ENCODE measurements at regions not wholly inside any gene's neighbourhood (a gene's known extent, or its start where the extent isn't known, plus 50 kb on each side); places are given as distances from the start of the nearest gene placed in this dataset.
"Not testable (repeated sequence)": the region's sequence is repeated elsewhere in the genome, so short reads cannot be mapped to it uniquely, and the experiment has no call there.

DNA sequence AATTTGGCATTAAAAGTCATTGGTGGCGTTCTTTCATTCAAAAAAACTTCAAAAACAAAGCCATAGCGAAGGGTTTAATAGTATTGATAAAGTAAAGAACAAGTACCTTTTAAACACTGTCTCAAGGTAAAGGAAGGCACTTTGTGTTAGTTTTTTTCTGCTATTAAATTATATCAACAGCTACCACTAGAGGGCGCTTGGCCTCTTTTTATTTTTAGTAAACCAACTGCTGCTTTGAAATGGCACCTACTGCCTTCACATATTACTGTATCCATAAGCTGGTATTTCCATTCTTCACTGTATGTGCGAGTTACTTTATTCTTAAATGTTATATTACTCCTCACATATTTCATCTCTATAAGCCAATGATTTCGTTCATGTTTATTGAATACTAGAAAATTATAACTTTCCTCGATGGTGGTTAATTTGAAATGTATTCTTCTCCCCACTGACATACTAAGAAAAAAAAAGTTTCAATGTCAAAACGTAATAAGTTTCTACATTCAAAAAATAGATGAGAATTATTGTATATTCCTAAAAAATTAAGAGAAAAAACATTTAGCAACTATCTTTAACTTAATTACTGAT is 125.7 kb upstream of the CXADR start:
- peak; percentile 90 for FAIRE-seq

DNA sequence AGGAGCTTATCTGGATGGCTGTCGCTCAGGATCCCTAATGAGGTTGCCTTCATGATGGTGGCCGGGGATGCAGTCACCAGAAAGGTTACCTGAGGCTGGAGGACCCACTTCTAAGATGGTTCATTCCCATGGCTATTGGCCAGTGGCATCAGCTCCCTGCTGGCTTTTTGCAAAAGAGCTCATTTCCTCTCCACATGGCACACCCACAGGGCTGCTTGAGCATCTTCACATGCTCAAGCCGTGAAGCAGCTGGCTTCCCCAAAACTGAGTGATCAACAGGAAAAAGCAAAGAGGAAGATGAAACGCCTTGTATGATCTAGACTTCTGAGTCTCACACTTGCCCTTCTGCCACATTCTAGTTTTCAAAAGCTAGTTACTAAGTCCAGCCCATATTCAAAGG is 124.6 kb upstream of the CXADR start:
- no peak for FAIRE-seq

DNA sequence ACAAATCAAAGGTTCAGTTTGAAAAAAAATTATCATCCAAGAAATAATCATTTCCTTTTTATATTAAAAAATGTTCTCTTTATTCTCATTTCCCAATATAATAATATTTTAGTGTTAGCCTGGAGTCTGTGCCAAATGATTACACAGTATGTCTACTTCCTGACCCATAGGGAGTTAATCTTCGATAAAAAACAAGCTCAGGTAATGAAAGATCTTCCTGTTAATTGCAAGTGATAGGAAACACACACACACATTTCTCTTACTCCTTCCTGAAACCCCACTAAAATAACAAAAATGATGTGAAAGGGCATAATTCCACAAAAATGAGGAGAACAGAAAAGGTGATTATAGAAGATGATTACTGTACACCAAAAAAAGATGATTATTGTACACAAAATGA is 123.5 kb upstream of the CXADR start:
- FAIRE-seq, result no peak

DNA sequence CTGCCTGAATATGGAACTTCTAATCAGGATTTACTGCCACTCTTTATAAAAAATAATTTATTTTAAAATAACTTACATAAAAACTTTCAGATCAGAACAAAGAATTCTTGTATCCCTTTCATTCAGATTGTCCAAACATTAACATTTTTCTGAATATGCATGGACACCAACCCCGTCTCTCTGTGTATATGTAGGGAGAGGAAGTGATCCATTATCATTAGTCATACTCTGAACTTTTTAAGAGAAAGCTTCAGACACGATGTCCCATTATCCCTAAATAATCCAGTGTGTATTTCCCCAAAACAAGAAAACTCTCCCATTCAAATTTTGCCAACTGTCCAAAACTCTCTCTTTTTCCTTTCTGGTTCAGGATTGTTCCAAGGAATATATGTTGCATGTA is 122.3 kb upstream of the CXADR start:
- FAIRE-seq, result no peak

DNA sequence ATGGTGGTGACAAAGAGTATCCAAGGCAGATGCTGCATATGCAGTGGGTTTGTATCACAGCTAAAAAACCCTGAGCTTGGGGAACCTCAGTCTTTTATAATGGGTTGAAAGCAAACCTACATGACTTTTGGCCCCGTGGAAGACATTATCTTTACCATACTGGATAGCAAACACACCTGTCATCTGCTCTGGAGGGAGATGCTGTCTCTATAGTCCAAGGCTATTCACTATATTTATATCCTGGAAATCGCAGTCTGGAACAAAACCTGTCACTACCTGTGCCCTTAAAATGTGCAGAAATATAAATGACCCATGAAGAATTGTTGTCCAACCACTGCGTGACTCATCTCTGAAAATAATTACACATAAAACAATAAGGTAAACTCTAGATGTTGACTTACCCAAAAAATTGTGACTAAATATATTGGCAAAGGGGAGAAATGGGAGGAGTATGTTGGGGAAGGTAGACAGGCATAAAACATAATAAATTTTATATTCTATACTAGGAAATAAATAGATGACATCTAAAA is 121.0 kb upstream of the CXADR start:
- FAIRE-seq, result no peak

DNA sequence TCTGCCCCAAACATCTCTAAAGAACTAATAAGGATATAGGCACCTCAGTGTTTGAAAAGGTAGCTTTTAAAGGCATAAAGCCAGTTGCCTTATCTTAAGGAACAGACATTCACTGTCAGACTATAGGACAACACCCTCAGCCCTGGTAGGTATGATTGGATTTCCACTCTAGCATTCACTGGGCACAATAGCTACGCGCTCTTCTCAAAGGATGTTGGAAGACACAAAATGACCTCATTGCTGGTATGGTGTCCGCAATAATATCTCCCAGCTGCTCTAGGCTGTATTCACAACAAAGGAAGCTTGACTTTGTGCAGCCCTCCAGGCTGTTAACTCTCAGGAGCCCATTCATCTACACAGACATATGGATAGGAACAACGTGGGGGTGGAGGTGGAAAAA is 119.4 kb upstream of the CXADR start:
- no peak for FAIRE-seq

DNA sequence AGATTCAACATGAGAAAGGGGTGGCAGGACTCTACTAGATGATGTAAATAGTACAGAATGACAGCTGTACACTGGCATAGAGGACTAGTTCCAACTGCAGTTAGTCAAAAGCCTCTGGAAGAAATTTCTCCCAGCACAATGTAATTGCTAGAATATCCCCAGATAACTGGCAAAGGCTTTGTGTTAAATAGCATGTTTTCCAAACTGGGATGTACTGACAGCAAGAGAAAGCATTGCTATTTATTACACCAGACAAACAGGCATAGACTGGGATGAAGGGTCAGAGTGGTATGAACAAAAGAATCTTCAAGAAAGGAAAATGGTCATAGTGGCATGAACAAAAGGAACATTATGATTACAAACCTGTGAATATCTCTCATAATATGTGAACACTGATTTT is 115.9 kb upstream of the CXADR start:
- no peak for FAIRE-seq

DNA sequence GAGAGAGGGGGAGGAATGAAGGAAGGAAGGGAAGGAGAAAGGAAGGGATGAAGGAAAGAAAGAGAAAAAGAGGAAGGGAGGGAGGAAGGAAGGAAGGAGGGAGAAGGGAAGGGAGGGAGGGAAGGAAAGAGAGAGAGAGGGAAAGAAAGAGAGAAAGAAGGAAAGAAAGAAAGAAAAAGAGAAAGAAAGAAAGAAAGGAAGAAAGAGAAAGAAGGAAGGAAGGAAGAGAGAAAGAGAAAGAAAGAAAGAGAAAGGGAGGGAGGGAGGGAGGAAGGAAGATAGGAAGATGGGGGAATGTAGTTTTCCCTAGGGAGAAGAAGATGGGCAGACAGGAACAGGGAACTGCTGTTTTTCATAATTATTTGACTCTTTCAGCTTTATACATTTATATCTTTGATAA is 115.1 kb upstream of the CXADR start:
- FAIRE-seq, result no peak

DNA sequence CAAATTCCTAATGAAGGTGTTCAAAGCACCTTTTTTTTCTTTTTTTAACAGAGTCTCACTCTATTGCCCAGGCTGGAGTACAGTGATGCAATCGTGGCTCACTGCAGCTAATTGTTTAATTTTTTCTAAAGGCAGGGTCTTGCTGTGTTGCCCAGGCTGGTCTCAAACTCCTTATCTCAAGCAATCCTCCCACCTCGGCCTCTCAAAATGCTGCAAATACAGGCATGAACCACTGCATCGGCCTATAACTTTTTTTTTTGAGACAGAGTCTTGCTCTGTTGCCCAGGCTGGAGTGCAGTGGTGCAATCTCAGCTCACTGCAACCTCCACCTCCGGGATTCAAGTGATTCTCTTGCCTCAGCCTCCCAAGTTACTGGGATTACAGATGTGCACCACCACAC is 113.9 kb upstream of the CXADR start:
- not testable (repeated sequence) for FAIRE-seq

DNA sequence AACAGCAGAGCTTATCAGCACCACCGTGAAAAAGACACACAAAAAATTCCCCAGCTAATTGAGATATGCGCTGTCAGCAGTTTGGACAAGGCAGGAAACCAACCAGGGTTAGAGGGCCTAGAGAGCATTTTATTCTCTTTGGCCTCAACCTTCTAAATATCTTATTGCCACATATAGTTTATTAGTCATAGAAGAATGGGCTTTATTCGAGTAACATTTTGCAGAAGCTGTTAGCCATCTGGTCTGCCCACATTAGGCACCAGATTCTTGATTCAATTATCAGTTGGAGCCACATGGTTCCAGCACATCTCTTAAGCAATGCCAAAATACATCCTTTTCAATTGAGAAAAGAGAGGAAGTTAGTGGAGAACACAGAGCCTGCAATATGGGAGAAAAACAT is 109.9 kb upstream of the CXADR start:
- no peak for FAIRE-seq

DNA sequence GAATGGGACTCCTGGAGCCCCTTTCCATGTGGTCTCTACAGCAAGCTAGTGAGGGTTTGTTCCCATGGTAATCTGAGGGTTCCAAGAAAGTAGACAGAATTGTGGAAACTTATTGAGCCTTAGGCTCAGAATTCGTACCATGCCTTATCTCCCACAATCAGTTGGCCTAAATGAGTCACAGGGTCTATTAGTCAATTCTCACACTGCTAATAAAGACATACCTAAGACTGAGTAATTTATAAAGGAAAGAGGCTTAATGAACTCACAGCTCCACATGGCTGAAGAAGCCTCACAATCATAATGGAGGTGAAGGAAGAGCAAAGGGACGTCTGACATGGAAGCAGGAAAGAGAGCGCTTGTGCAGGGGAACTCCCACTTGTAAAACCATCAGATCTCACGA is 106.6 kb upstream of the CXADR start:
- FAIRE-seq, result no peak

DNA sequence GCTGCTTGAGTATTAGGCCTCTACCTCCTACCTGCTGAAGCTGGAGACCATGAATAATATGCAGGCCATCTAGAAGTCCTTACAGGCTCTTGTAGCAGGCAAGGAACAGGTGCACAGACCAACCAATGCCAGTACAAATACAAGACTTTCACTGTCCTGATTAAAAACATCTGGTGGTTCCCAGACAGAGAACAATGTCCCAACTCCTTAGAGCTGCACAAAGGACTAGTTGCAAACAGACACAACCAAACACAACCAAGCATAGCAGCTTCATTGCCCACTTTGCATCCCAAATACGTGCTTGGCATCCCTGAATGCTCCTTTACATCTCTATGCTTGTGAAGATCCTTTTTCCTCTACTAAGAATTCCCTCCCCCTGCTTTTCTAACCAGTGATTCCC is 98.1 kb upstream of the CXADR start:
- FAIRE-seq, result no peak

DNA sequence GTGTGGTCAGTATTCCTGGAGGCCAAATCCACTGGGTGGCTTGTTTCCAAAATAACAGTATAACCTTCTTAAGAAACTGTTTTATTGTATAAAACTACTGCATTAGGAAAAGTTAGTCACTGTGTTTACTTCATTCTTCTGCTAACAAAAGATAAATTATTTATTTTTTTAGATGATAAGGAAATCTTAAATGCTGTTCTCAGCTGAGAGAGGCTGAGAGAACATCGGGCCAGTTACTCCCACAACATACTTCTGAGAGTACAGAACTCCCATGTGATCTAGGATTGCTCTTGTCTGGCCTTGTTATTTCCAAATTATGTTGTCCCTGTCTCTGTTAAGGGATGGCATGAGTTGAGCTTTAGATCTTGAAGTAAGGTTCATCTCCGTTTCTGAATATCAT is 96.7 kb upstream of the CXADR start:
- no peak for FAIRE-seq

DNA sequence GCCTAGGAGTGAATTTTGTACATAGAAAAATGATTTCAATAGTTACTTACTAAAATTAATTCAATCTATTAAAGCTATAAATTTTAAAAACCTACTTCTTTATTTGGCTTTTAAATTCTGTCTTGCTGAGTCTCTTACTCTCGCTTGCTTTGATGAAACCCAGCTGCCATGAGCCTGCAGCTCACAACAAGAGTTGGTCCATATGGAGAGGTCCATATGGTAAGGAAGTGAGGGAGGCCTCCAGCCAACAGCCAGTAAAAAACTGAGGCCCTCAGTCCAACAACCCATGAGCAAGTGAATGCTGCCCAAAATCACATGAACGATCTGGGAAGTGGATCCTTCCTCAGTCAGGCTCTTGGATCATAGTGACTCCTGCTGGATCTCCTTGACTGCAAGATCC is 89.9 kb upstream of the CXADR start:
- FAIRE-seq, result no peak

DNA sequence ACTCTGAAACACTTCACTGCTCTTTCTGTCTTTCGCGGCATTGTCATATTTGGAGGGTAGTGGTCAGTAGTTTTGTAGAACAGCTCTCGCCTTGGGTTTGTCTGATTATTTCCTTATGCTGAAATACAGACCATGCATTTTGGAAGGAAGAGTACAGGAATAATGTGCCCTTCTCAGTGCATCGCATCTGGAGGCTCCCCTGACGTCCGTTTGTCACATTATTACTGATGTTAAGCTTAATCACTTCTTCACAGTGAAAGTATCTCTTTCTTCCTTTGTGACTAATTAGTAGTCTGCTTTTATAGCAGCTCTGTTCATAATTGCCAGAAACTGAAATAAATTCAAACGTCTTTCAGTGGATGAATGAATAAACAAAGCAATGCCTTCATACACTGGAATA is 85.7 kb upstream of the CXADR start:
- FAIRE-seq, result no peak

DNA sequence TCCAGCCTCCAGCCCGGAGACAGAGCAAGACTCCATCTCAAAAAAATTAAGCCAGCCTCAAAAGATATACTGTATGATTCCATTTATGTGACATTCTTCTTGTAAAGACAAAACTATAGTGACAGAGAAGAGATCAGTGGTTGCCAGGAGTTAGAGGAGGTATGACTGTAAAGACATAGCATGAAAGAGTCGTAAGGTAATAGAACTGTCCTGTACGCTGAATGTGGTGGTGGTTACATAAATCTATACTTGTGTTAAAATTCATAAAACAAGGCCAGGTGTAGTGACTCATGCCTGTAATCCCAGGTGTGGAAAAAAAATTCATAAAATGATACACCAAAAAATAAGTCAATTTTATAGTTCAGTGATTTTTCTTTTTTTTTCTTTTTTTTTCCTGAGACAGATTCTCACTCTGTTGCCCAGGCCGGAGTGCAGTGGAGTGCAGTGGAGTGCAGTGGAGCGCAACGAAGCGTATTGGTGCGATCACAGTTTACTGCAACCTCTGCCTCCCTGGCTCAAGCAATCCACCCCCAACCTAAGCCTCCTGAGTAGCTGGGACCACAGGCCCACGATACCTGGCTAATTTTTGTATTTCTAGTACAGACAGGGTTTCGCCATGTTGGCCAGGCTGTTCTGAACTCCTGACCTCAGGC is 84.9 kb upstream of the CXADR start:
- no peak for FAIRE-seq

DNA sequence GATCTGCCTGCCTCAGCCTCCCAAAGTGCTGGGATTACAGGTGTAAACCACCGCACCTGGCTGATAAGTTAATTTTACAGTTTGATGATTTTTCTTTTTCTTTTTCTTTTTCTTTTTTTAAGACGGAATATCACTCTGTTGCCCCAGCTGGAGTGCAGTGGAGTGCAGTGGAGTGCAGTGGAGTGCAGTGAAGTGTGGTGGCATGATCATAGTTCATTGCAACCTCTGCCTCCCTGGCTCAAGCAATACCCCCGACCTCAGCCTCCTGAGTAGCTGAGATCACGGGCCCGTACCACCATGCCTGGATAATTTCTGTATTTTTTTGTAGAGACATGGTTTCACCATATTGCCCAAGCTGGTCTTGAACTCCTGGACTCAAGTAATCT is 84.4 kb upstream of the CXADR start:
- no peak for FAIRE-seq

DNA sequence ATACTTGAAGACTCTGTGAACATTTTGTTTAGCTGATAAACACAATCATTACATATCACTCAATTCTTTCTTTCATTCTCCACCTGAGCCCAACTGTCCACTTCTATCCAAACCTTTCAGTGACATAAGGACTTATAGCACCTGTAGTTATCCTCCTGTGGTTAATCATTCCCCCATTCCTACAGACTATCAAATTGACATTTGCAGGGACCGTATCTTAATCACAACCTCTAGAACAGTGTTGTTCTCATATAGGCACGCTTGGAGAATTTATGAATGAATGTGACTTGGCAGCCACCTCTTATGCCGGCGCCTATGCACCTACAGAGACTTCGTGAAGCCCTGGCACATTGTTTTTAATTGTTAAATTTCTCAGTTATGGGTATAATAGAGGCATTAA is 83.9 kb upstream of the CXADR start:
- FAIRE-seq, result no peak

DNA sequence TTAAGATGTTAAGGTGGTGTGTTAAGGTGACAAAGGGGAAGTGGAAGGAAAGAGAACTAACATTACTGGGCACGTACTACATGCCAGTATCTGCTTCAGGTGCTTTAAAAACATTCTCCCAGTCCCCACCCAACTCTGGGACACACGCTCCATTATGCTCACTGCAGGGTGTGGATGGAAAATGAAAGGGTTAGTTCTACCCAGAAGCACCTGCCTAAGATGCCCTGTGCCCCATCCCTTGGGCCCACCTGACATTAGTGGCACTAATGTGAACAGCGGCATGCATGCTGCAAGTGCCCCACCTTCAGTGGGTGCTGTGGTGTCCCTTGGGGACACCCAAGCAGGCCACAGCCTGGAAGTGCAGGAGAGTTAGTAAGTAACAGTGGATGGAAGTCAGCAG is 82.9 kb upstream of the CXADR start:
- no peak for FAIRE-seq

DNA sequence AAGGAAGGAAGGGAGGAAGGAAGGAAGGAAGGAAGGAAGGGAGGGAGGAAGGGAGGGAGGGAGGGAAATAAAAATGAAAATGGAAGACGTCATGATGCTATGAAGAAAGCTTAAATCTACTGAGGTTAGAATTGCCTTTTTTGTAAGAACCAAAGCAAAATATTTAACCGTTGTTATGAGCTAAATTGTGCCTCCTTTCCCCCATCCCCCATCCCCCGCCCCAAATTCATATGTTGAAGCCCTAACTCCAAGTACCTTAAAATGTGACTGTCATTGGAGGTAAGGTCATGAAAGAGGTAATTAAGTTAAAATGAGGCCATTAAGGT is 80.1 kb upstream of the CXADR start:
- FAIRE-seq, result no peak

DNA sequence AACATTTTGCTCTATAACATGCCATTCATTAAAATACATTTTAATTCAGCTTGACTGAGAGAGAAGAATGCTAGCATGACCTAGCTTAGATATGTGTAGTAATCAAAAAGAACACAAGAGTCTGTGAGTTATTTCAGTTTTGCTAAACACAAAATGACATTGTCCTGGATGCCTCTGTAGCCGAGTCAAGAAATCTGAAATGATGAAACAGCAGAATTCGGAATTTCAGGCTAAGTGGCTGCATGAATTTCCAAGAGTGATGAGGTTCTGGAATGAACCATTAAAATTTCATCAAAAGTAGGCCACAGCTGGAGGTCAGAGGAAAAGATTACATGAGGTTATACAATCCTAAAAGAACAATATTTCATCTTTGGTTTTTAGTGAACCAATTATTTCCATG is 79.1 kb upstream of the CXADR start:
- FAIRE-seq, result no peak

DNA sequence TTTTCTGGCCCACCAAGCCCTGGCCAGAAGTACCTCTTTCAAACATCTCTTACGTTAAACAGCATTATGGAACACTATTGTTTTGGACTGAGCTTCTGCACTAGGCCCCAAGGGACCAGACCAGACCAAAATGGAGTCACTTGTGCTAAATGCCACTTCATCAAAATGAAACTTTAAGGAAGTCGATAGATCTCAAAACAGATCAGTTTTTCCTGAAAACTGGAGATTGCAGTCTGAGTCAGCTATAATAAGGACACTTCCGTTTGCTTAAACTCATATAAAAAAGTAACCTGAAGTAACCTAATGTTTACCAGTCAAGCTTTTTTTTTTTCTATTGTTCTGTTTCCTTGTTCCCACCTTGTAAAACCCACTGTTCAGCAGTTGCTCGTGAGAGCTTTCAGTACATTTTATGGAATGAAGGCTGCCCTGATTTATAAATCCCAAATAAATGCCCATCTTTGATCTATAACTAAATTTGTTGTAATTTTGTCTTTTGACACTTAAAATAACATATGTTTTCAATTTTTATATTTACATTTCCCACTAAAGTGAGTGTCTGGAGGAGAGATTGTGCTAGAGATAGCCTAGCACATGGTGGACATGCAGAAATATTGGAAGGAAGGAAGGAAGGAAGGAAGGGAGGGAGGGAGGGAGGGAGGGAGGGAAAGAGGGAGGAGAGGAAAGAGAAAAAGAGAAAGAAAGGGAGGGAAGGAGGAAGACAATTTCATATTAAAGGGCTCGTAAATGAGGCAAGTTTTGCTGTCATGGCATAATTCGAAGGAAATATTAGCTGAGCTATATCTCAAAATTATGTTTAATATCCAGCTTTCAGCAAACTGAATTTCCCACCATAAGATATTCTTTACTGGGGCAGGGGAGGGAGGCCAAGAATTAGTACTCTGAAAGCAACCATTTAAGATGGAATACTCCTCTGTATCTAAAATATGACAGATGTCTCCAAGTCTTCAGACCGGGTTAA is 77.0 kb upstream of the CXADR start:
- FAIRE-seq, result no peak

DNA sequence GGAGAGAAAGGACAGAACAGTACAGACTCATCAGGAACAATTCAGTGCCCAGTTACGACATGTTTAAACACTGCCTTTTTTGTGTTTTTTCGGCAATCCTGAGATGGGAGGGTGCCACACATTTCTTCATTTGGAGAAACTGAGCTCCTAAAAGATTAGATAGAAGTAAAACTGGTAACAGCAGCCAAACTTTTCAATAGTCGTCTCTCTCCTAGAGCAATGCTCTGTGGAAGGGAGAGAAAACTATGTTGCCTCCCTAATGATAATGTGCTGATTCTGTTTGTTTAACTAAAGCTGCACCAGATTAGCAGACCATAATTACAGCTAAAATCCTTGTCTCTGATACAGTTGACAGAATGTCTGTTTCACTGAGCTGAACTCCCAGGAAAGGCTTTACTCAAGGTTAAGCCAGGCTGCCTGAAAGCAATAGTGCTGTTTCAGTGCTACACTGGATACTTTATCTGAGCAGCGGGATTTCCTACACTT is 76.2 kb upstream of the CXADR start:
- no peak for FAIRE-seq

DNA sequence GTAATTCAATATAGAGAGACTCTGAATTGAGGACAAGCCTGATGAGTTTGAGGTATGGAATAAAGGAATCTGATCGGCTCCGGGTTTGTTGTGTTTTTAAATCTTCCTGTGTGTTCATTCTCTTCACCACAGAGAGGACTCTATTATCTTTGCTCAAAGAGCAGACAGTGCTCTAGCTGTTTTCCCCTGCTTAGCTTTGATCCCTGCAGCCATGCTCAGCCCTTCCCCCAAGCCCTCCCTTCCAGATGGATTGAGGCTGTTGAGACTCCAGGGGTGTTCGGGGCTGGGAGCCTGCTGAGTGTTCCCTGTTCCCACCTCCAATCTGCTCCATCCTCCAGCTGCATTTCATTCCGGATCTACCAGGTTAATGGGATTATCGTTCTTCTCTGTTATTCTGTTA is 74.2 kb upstream of the CXADR start:
- no peak for FAIRE-seq

Measured in colon (tissue), 2 donors.